Peyer's patch (tissue), 4 donors: ENCODE measurements at regions not wholly inside any gene's neighbourhood (a gene's known extent, or its start where the extent isn't known, plus 50 kb on each side); places are given as distances from the start of the nearest gene placed in this dataset.

Experiments
- DNase-seq, 3 donors: peaks; one replicate each; pipeline ENCODE4 v3.0.0-alpha.2; 2017 to 2019
- H3K27ac ChIP-seq, 4 donors: fragments of 200-600 bp; sonication (generic); one replicate each; pipeline ENCODE4 v1.5.1; 2016 to 2019
- H3K27me3 ChIP-seq, 2 donors: fragments of 200-600 bp; sonication (generic); one replicate each; pipeline ENCODE4 v1.5.1; 2019
- H3K36me3 ChIP-seq, 3 donors: fragments of 200-600 bp; sonication (generic); one replicate each; pipeline ENCODE4 v1.5.1; 2016 to 2019
- H3K4me1 ChIP-seq, 4 donors: fragments of 200-600 bp; sonication (generic); one replicate each; pipeline ENCODE4 v1.5.1; 2016 to 2019
- H3K4me3 ChIP-seq, 4 donors: fragments of 200-600 bp; sonication (generic); 1 replicate in 3 of 4; 2 replicates in 1 of 4; pipeline ENCODE4 v1.5.1; 2016 to 2019; ENCODE audit warnings: mild to moderate bottlenecking in 1 of 4
- H3K9me3 ChIP-seq, 4 donors: fragments of 200-600 bp; sonication (generic); one replicate each; pipeline ENCODE4 v1.5.1; 2016 to 2019; ENCODE audit warnings: mild to moderate bottlenecking in 1 of 4
- POLR2A ChIP-seq, 2 donors: fragments of 450-650 bp; IDR thresholded peaks; one replicate each; pipeline ENCODE4 v1.5.1; 2017; ENCODE audit warnings: antibody characterized with exemption in 2 of 2, mild to moderate bottlenecking in 2 of 2, moderate library complexity in 2 of 2
- TF ChIP-seq, protein P1 (sequence below), 6 experiments: fragments of 450-650 bp in 4 of 6; fragments of 200-600 bp in 2 of 6; sonication (generic) in 1 of 6; IDR thresholded peaks; one replicate each; pipeline ENCODE4 v1.5.1; 2017 to 2019; ENCODE audit warnings: antibody characterized with exemption in 6 of 6, mild to moderate bottlenecking in 3 of 6, moderate library complexity in 1 of 6

DNA sequence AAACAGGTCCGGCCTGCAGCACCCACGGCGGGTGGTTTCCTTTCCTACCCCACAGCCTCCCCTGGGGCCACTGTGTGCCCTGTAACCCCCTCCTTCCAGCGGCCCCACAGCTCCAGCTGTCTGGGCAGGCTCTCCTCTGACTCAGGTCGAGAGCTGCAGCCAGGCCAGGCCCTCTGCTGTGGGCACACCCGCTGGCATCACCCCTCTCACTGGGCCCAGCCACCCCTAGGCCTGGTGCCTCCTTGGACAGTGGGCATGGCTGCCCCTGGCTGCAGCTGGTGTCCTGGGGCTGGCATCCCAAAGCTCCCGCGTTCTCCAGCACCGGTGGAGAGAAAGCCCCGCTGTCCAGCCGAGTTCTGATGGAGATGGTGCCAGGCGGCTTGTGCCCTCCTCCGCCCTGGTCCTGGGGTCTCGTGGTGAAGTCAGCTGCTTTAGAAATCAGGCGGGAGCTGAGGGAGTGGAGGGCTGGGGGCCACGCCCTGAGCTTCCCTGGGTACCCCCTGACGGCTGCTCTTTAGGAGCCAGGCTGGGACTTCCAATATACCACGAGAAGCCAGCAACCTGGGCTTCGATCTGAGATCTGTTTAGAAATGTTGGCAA is 114.9 kb downstream of the KIF26A start:
- peak in 1 of 3 donors; percentile 35 for DNase-seq
- Histone ChIP-seq H3K27me3 (no peaks in the 10 kb centered on the region), H3K9me3 (no peaks in the 10 kb centered on the region), H3K4me3 (no peak overlapping the region), H3K36me3 (no peaks in the 10 kb centered on the region), H3K4me1 (no peaks in the 10 kb centered on the region), H3K27ac (no peak overlapping the region)
- TF ChIP-seq, protein P1, sequence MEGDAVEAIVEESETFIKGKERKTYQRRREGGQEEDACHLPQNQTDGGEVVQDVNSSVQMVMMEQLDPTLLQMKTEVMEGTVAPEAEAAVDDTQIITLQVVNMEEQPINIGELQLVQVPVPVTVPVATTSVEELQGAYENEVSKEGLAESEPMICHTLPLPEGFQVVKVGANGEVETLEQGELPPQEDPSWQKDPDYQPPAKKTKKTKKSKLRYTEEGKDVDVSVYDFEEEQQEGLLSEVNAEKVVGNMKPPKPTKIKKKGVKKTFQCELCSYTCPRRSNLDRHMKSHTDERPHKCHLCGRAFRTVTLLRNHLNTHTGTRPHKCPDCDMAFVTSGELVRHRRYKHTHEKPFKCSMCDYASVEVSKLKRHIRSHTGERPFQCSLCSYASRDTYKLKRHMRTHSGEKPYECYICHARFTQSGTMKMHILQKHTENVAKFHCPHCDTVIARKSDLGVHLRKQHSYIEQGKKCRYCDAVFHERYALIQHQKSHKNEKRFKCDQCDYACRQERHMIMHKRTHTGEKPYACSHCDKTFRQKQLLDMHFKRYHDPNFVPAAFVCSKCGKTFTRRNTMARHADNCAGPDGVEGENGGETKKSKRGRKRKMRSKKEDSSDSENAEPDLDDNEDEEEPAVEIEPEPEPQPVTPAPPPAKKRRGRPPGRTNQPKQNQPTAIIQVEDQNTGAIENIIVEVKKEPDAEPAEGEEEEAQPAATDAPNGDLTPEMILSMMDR (IDR thresholded peaks at IDR 0.05), result no peak
- TF ChIP-seq POLR2A (IDR thresholded peaks at IDR 0.05), result no peak

GRCh38 chr14:104253901-104254353 is 115.5 kb downstream of the KIF26A start:
- DNase-seq, result peak in 1 of 3 donors; percentile 29
- H3K36me3 ChIP-seq, result no peaks in the 10 kb centered on the region
- no peaks in the 10 kb centered on the region for H3K27me3 ChIP-seq
- no peaks in the 10 kb centered on the region for H3K4me1 ChIP-seq
- H3K9me3 ChIP-seq, result no peaks in the 10 kb centered on the region
- H3K4me3 ChIP-seq, result no peak overlapping the region
- no peak overlapping the region for H3K27ac ChIP-seq
- TF ChIP-seq, protein P1 (IDR thresholded peaks at IDR 0.05), result no peak
- no peak for TF ChIP-seq POLR2A (IDR thresholded peaks at IDR 0.05)

GRCh38 chr14:104254735-104255400 is 116.5 kb downstream of the KIF26A start:
- no peak overlapping the region for H3K27ac ChIP-seq
- H3K27me3 ChIP-seq, result no peaks in the 10 kb centered on the region
- no peaks in the 10 kb centered on the region for H3K9me3 ChIP-seq
- no peaks in the 10 kb centered on the region for H3K4me1 ChIP-seq
- H3K4me3 ChIP-seq, result no peak overlapping the region
- H3K36me3 ChIP-seq, result no peaks in the 10 kb centered on the region
- no peak for TF ChIP-seq POLR2A (IDR thresholded peaks at IDR 0.05)
- TF ChIP-seq, protein P1 (IDR thresholded peaks at IDR 0.05), result no peak
- peak in 1 of 3 donors; percentile 22 for DNase-seq

DNA sequence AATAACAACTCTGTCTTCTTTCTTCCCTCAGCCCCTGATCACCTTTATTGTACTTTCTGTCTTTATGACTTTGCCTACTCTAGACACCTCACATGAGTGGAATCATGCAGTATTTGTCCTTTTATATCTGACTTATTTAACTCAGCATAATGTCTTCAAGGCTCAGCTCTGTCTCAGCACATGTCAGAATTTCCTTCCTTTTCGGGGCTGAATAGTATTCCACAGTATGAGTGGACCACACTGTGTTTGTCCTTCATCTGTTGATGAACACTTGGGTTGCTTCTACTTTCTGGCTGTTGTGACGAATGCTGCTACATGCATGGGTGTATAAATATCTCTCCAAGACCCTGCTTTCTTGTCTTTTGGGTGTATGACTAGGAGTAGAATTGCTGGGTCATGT is 117.6 kb downstream of the KIF26A start:
- H3K27me3 ChIP-seq, result no peaks in the 10 kb centered on the region
- no peaks in the 10 kb centered on the region for H3K4me1 ChIP-seq
- TF ChIP-seq, protein P1 (IDR thresholded peaks at IDR 0.05), result no peak
- TF ChIP-seq POLR2A (IDR thresholded peaks at IDR 0.05), result no peak
- DNase-seq, result no peak
- no peak overlapping the region for H3K4me3 ChIP-seq
- H3K27ac ChIP-seq, result no peak overlapping the region
- no peaks in the 10 kb centered on the region for H3K9me3 ChIP-seq
- no peaks in the 10 kb centered on the region for H3K36me3 ChIP-seq

- TF ChIP-seq, protein P1 (IDR thresholded peaks at IDR 0.05), result no peak
- no peak for TF ChIP-seq POLR2A (IDR thresholded peaks at IDR 0.05)
- no peak overlapping the region for H3K27ac ChIP-seq
- H3K4me1 ChIP-seq, result no peaks in the 10 kb centered on the region
- no peak overlapping the region for H3K4me3 ChIP-seq
- DNase-seq, result peak in 2 of 3 donors; percentile 31 to 33
- H3K9me3 ChIP-seq, result no peaks in the 10 kb centered on the region
- H3K36me3 ChIP-seq, result no peaks in the 10 kb centered on the region
- H3K27me3 ChIP-seq, result no peaks in the 10 kb centered on the region
These were observed 124.4 kb downstream of the KIF26A start for GRCh38 chr14:104262515-104263514.
